Karpas-422 (cell line): ENCODE measurements at regions not wholly inside any gene's neighbourhood (a gene's known extent, or its start where the extent isn't known, plus 50 kb on each side); places are given as distances from the start of the nearest gene placed in this dataset.
"Not testable (repeated sequence)": the region's sequence is repeated elsewhere in the genome, so short reads cannot be mapped to it uniquely, and the experiment has no call there.

ENCODE experiments used
- DNase-seq: peaks from one replicate; pipeline ENCODE4 v3.0.0-alpha.2; 2015
- H2AFZ ChIP-seq: fragments of 200-600 bp; sonication (generic); 2 replicates; pipeline ENCODE4 v1.6.1; 2014; ENCODE audit warnings: antibody characterized with exemption, low read length, mixed read lengths
- H3K27ac ChIP-seq: fragments of 200-600 bp; sonication (generic); 2 replicates; pipeline ENCODE4 v1.5.1; 2014; ENCODE audit warnings: mild to moderate bottlenecking, low read length, moderate library complexity
- H3K27me3 ChIP-seq: fragments of 200-600 bp; sonication (generic); 2 replicates; pipeline ENCODE4 v1.6.1; 2014; ENCODE audit warnings: low read length, mixed read lengths
- H3K36me3 ChIP-seq: fragments of 200-600 bp; sonication (generic); 2 replicates; pipeline ENCODE4 v1.6.1; 2014; ENCODE audit warnings: low read length, mixed read lengths; ENCODE audit not compliant: insufficient read depth
- H3K4me1 ChIP-seq: fragments of 200-600 bp; sonication (generic); 2 replicates; pipeline ENCODE4 v1.6.1; 2014; ENCODE audit warnings: mild to moderate bottlenecking, low read length, mixed read lengths
- H3K4me2 ChIP-seq: fragments of 200-600 bp; sonication (generic); 2 replicates; pipeline ENCODE4 v1.6.1; 2014; ENCODE audit warnings: low read length, low read depth, mild to moderate bottlenecking; ENCODE audit not compliant: poor library complexity, severe bottlenecking
- H3K4me3 ChIP-seq: fragments of 200-600 bp; sonication (generic); 2 replicates; pipeline ENCODE4 v1.5.1; 2014; ENCODE audit warnings: mild to moderate bottlenecking, antibody characterized with exemption, low read length, mixed read lengths
- H3K79me2 ChIP-seq: fragments of 200-600 bp; sonication (generic); 2 replicates; pipeline ENCODE4 v1.6.1; 2014; ENCODE audit warnings: mild to moderate bottlenecking, low read length, mixed read lengths
- H3K9ac ChIP-seq: fragments of 200-600 bp; sonication (generic); 2 replicates; pipeline ENCODE4 v1.6.0; 2014; ENCODE audit warnings: low read length
- H3K9me2 ChIP-seq: fragments of 200-600 bp; sonication (generic), shearing (Covaris generic); replicated peaks from 2 replicates; pipeline ENCODE4 v1.6.0; 2014; ENCODE audit warnings: mild to moderate bottlenecking, low read length, moderate library complexity; ENCODE audit not compliant: insufficient read depth
- H3K9me3 ChIP-seq: fragments of 300-700, 200-600 bp; sonication (generic); 2 replicates; pipeline ENCODE4 v1.6.1; 2014; ENCODE audit warnings: low read length, mixed read lengths
- H4K20me1 ChIP-seq: fragments of 200-600 bp; sonication (generic); 2 replicates; pipeline ENCODE4 v1.6.1; 2014; ENCODE audit warnings: mild to moderate bottlenecking, antibody characterized with exemption, low read length, low read depth; ENCODE audit not compliant: insufficient read depth

- H3K27ac ChIP-seq, H3K27me3 ChIP-seq, DNase-seq, H3K9ac ChIP-seq, H3K79me2 ChIP-seq, H3K9me3 ChIP-seq, H3K4me2 ChIP-seq, H3K9me2 ChIP-seq, H3K36me3 ChIP-seq, H3K4me1 ChIP-seq, H2AFZ ChIP-seq, H4K20me1 ChIP-seq, H3K4me3 ChIP-seq: not testable (repeated sequence)
Measured at GRCh38 chr17:20867938-20868661, 174.7 kb downstream of the USP22 start.

GRCh38 chr17:20868662-20869007 lies 174.2 kb downstream of the USP22 start:
- H3K36me3 ChIP-seq, H3K9ac ChIP-seq: not testable (repeated sequence)

GRCh38 chr17:20873173-20873572 lies 169.6 kb downstream of the USP22 start:
- H3K4me1 ChIP-seq, H3K27ac ChIP-seq, H2AFZ ChIP-seq, H3K79me2 ChIP-seq, H3K36me3 ChIP-seq, H3K9ac ChIP-seq, H3K27me3 ChIP-seq, H3K4me2 ChIP-seq, H4K20me1 ChIP-seq, H3K9me2 ChIP-seq, H3K4me3 ChIP-seq, DNase-seq, H3K9me3 ChIP-seq: not testable (repeated sequence)

More at GRCh38 chr17:20868662-20869007, 174.2 kb downstream of the USP22 start:
- H3K4me2 ChIP-seq, H3K79me2 ChIP-seq, H3K9me3 ChIP-seq, H3K4me3 ChIP-seq, DNase-seq, H3K27ac ChIP-seq, H3K27me3 ChIP-seq, H3K4me1 ChIP-seq, H4K20me1 ChIP-seq, H3K9me2 ChIP-seq, H2AFZ ChIP-seq: not testable (repeated sequence)

- not testable (repeated sequence) for H3K27ac ChIP-seq, H3K9me2 ChIP-seq, DNase-seq, H4K20me1 ChIP-seq, H3K9ac ChIP-seq, H3K4me1 ChIP-seq, H3K27me3 ChIP-seq, H3K79me2 ChIP-seq, H3K36me3 ChIP-seq, H3K9me3 ChIP-seq, H3K4me3 ChIP-seq, H2AFZ ChIP-seq, H3K4me2 ChIP-seq
Measured at GRCh38 chr17:20873688-20874328, 169.0 kb downstream of the USP22 start.

- not testable (repeated sequence) for H3K9me2 ChIP-seq, H3K9me3 ChIP-seq, H4K20me1 ChIP-seq, DNase-seq, H3K4me3 ChIP-seq, H3K9ac ChIP-seq, H3K36me3 ChIP-seq, H3K27me3 ChIP-seq, H3K4me2 ChIP-seq, H2AFZ ChIP-seq, H3K4me1 ChIP-seq, H3K79me2 ChIP-seq, H3K27ac ChIP-seq
Measured at GRCh38 chr17:20877384-20877783, 165.4 kb downstream of the USP22 start.

- H3K9me2 ChIP-seq = no peaks in the 10 kb centered on the region
- H3K4me3 ChIP-seq = no peak overlapping the region
- no peak overlapping the region for H3K9ac ChIP-seq
- H3K4me2 ChIP-seq = no peak overlapping the region
- no peak overlapping the region for H3K27ac ChIP-seq
- no peaks in the 10 kb centered on the region for H3K9me3 ChIP-seq
- H3K4me1 ChIP-seq = no peaks in the 10 kb centered on the region
- no peaks in the 10 kb centered on the region for H3K27me3 ChIP-seq
- no peak overlapping the region for H2AFZ ChIP-seq
- no peaks in the 10 kb centered on the region for H3K36me3 ChIP-seq
- no peak for DNase-seq
- H4K20me1 ChIP-seq = no peaks in the 10 kb centered on the region
- H3K79me2 ChIP-seq = no peaks in the 10 kb centered on the region
Measured at GRCh38 chr17:20890338-20890737, 152.5 kb downstream of the USP22 start.

GRCh38 chr17:20895426-20895825 lies 147.4 kb downstream of the USP22 start:
- not testable (repeated sequence) for DNase-seq, H4K20me1 ChIP-seq, H3K4me3 ChIP-seq, H3K9ac ChIP-seq, H3K9me2 ChIP-seq, H3K27me3 ChIP-seq, H3K9me3 ChIP-seq, H3K4me2 ChIP-seq, H2AFZ ChIP-seq, H3K27ac ChIP-seq, H3K4me1 ChIP-seq, H3K36me3 ChIP-seq, H3K79me2 ChIP-seq

GRCh38 chr17:20896153-20896649 lies 146.6 kb downstream of the USP22 start:
- H3K36me3 ChIP-seq = no peaks in the 10 kb centered on the region
- no peak overlapping the region for H3K27ac ChIP-seq
- H3K4me3 ChIP-seq = no peak overlapping the region
- H3K4me1 ChIP-seq = no peaks in the 10 kb centered on the region
- H3K79me2 ChIP-seq = no peaks in the 10 kb centered on the region
- H3K9me2 ChIP-seq = no peaks in the 10 kb centered on the region
- no peaks in the 10 kb centered on the region for H3K9me3 ChIP-seq
- no peak overlapping the region for H3K9ac ChIP-seq
- DNase-seq = no peak
- H2AFZ ChIP-seq = no peak overlapping the region
- H3K4me2 ChIP-seq = no peak overlapping the region
- no peaks in the 10 kb centered on the region for H3K27me3 ChIP-seq
- no peaks in the 10 kb centered on the region for H4K20me1 ChIP-seq
